NCI-H1436 treated with DMSO at 0.1 percent for 48 hours (cell line): ENCODE measurements at regions not wholly inside any gene's neighbourhood (a gene's known extent, or its start where the extent isn't known, plus 50 kb on each side); places are given as distances from the start of the nearest gene placed in this dataset.

Experiments
- DNase-seq: peaks from one replicate; lab custom pipeline; 2025; lab: John Stamatoyannopoulos, UW

GRCh38 chr3:127033171-127033570, 50.3 kb downstream of the PLXNA1 start:
- no peak for DNase-seq

GRCh38 chr3:127033786-127034185, 50.9 kb downstream of the PLXNA1 start:
- DNase-seq = no peak

GRCh38 chr3:127034195-127034989, 51.5 kb downstream of the PLXNA1 start:
- no peak for DNase-seq

- no peak for DNase-seq
Measured at GRCh38 chr3:127034990-127035652, 52.2 kb downstream of the PLXNA1 start.

GRCh38 chr3:127035677-127036076, 52.8 kb downstream of the PLXNA1 start:
- DNase-seq = no peak

GRCh38 chr3:127036209-127037020, 53.5 kb downstream of the PLXNA1 start:
- DNase-seq = no peak

- no peak for DNase-seq
Measured at GRCh38 chr3:127037021-127037400, 54.1 kb downstream of the PLXNA1 start.

GRCh38 chr3:127037418-127037841, 54.5 kb downstream of the PLXNA1 start:
- no peak for DNase-seq

GRCh38 chr3:127037971-127038446, 55.1 kb downstream of the PLXNA1 start:
- no peak for DNase-seq

- DNase-seq = peak; percentile 35
Measured at GRCh38 chr3:127038466-127038865, 55.6 kb downstream of the PLXNA1 start.

- DNase-seq = no peak
Measured at GRCh38 chr3:127038923-127039581, 56.1 kb downstream of the PLXNA1 start.

GRCh38 chr3:127039719-127040118, 56.8 kb downstream of the PLXNA1 start:
- no peak for DNase-seq

GRCh38 chr3:127040216-127040615, 57.3 kb downstream of the PLXNA1 start:
- DNase-seq = no peak

- DNase-seq = no peak
Measured at GRCh38 chr3:127041264-127041820, 58.4 kb downstream of the PLXNA1 start.

GRCh38 chr3:127041933-127042332, 59.0 kb downstream of the PLXNA1 start:
- no peak for DNase-seq

GRCh38 chr3:127042634-127043033, 59.7 kb downstream of the PLXNA1 start:
- no peak for DNase-seq

GRCh38 chr3:127043041-127043641, 60.2 kb downstream of the PLXNA1 start:
- DNase-seq = no peak

GRCh38 chr3:127043731-127044510, 61.0 kb downstream of the PLXNA1 start:
- no peak for DNase-seq

GRCh38 chr3:127044996-127045395, 62.1 kb downstream of the PLXNA1 start:
- peak; percentile 54 for DNase-seq

- DNase-seq = no peak
Measured at GRCh38 chr3:127045435-127046045, 62.6 kb downstream of the PLXNA1 start.
